IPS-15b (cell line): ENCODE measurements at regions not wholly inside any gene's neighbourhood (a gene's known extent, or its start where the extent isn't known, plus 50 kb on each side); places are given as distances from the start of the nearest gene placed in this dataset.
A peak's percentile ranks its signal among the peaks of the same experiment; 100 is the strongest.

Source experiments
- H3K27me3 ChIP-seq: one replicate; pipeline ENCODE4 v1.6.1; 2013; ENCODE audit warnings: low read length; ENCODE audit not compliant: control insufficient read depth, insufficient read depth
- H3K36me3 ChIP-seq: one replicate; pipeline ENCODE4 v1.6.1; 2013; ENCODE audit warnings: low read length; ENCODE audit not compliant: control insufficient read depth, insufficient read depth
- H3K4me1 ChIP-seq: one replicate; pipeline ENCODE4 v1.6.1; 2013; ENCODE audit warnings: mild to moderate bottlenecking, low read length; ENCODE audit not compliant: control insufficient read depth, insufficient read depth
- H3K4me3 ChIP-seq: one replicate; pipeline ENCODE4 v1.5.1; 2013; ENCODE audit warnings: low read depth, low read length
- H3K9ac ChIP-seq: one replicate; pipeline ENCODE4 v1.6.1; 2013; ENCODE audit warnings: low read depth, mild to moderate bottlenecking, low read length
- H3K9me3 ChIP-seq: one replicate; pipeline ENCODE4 v1.6.1; 2013; ENCODE audit warnings: mild to moderate bottlenecking, low read length; ENCODE audit not compliant: control insufficient read depth, insufficient read depth

GRCh38 chrX:13177921-13178566, 133.6 kb upstream of the FAM9C start:
- Histone ChIP-seq H3K4me3 (no peak overlapping the region), H3K4me1 (peaks cover 3% of the 10 kb centered on the region), H3K9me3 (no peaks in the 10 kb centered on the region), H3K27me3 (no peaks in the 10 kb centered on the region), H3K36me3 (no peaks in the 10 kb centered on the region), H3K9ac (no peak overlapping the region)

GRCh38 chrX:13175056-13175455, 130.6 kb upstream of the FAM9C start:
- Histone ChIP-seq H3K4me3 (no peak overlapping the region), H3K4me1 (peaks cover 3% of the 10 kb centered on the region), H3K9ac (no peak overlapping the region), H3K36me3 (no peaks in the 10 kb centered on the region), H3K9me3 (no peaks in the 10 kb centered on the region), H3K27me3 (no peaks in the 10 kb centered on the region)

GRCh38 chrX:13170966-13171558, 126.6 kb upstream of the FAM9C start:
- Histone ChIP-seq H3K27me3 (no peaks in the 10 kb centered on the region), H3K36me3 (no peaks in the 10 kb centered on the region)

GRCh38 chrX:13169684-13170083, 125.3 kb upstream of the FAM9C start:
- no peaks in the 10 kb centered on the region for H3K9me3 ChIP-seq
- no peaks in the 10 kb centered on the region for H3K27me3 ChIP-seq
- H3K4me1 ChIP-seq: peaks cover 16% of the 10 kb centered on the region
- H3K4me3 ChIP-seq: no peak overlapping the region
- no peaks in the 10 kb centered on the region for H3K36me3 ChIP-seq
- no peak overlapping the region for H3K9ac ChIP-seq

More at GRCh38 chrX:13170966-13171558, 126.6 kb upstream of the FAM9C start:
- H3K9ac ChIP-seq: no peak overlapping the region
- H3K4me1 ChIP-seq: peaks cover 8% of the 10 kb centered on the region
- H3K9me3 ChIP-seq: no peaks in the 10 kb centered on the region
- H3K4me3 ChIP-seq: no peak overlapping the region

- Histone ChIP-seq H3K9ac (no peak overlapping the region), H3K36me3 (no peaks in the 10 kb centered on the region), H3K9me3 (no peaks in the 10 kb centered on the region), H3K4me1 (peaks cover 25% of the 10 kb centered on the region), H3K27me3 (no peaks in the 10 kb centered on the region), H3K4me3 (no peak overlapping the region)
Measured at GRCh38 chrX:13168269-13168668, 123.8 kb upstream of the FAM9C start.

- Histone ChIP-seq H3K9ac (no peak overlapping the region), H3K9me3 (no peaks in the 10 kb centered on the region), H3K4me3 (no peak overlapping the region), H3K4me1 (peaks cover 29% of the 10 kb centered on the region), H3K36me3 (no peaks in the 10 kb centered on the region), H3K27me3 (peaks cover 2% of the 10 kb centered on the region)
Measured at GRCh38 chrX:13167481-13168231, 123.2 kb upstream of the FAM9C start.

GRCh38 chrX:13165266-13166189, 121.1 kb upstream of the FAM9C start:
- Histone ChIP-seq H3K27me3 (peaks cover 7% of the 10 kb centered on the region), H3K9ac (no peak overlapping the region), H3K4me3 (no peak overlapping the region), H3K36me3 (no peaks in the 10 kb centered on the region), H3K9me3 (no peaks in the 10 kb centered on the region), H3K4me1 (peaks cover 37% of the 10 kb centered on the region)

- Histone ChIP-seq H3K9me3 (no peaks in the 10 kb centered on the region), H3K36me3 (no peaks in the 10 kb centered on the region), H3K9ac (no peak overlapping the region), H3K4me1 (peaks cover 37% of the 10 kb centered on the region), H3K4me3 (peak overlapping the region; percentile 20), H3K27me3 (peaks cover 7% of the 10 kb centered on the region)
Measured at GRCh38 chrX:13164611-13165010, 120.2 kb upstream of the FAM9C start.

- H3K36me3 ChIP-seq: no peaks in the 10 kb centered on the region
- no peaks in the 10 kb centered on the region for H3K9me3 ChIP-seq
- no peak overlapping the region for H3K9ac ChIP-seq
- H3K27me3 ChIP-seq: peaks cover 7% of the 10 kb centered on the region
- H3K4me1 ChIP-seq: peaks cover 37% of the 10 kb centered on the region
- no peak overlapping the region for H3K4me3 ChIP-seq
Measured at GRCh38 chrX:13162772-13163410, 118.5 kb upstream of the FAM9C start.

- Histone ChIP-seq H3K4me1 (peaks cover 21% of the 10 kb centered on the region), H3K27me3 (peaks cover 7% of the 10 kb centered on the region), H3K9ac (no peak overlapping the region), H3K36me3 (no peaks in the 10 kb centered on the region), H3K9me3 (no peaks in the 10 kb centered on the region), H3K4me3 (no peak overlapping the region)
Measured at GRCh38 chrX:13159886-13160285, 115.5 kb upstream of the FAM9C start.

- Histone ChIP-seq H3K9ac (no peak overlapping the region), H3K27me3 (peaks cover 7% of the 10 kb centered on the region), H3K4me3 (no peak overlapping the region), H3K4me1 (peaks cover 14% of the 10 kb centered on the region), H3K9me3 (peaks cover 3% of the 10 kb centered on the region), H3K36me3 (no peaks in the 10 kb centered on the region)
Measured at GRCh38 chrX:13158911-13159310, 114.5 kb upstream of the FAM9C start.
